GM23338 (cell line): ENCODE measurements at regions not wholly inside any gene's neighbourhood (a gene's known extent, or its start where the extent isn't known, plus 50 kb on each side); places are given as distances from the start of the nearest gene placed in this dataset.

ENCODE experiments used
- CREB1 ChIP-seq: fragments of 250-450 bp; sonication (Bioruptor Pico); IDR thresholded peaks from 2 replicates; pipeline ENCODE4 v1.5.0; 2020; ENCODE audit warnings: low read depth, mild to moderate bottlenecking, moderate library complexity
- CTCF ChIP-seq, 2 experiments: fragments of 200-600 bp in 1 of 2; sonication (generic) in 1 of 2; conservative IDR thresholded peaks; 2 replicates each; pipeline versions ENCODE4 v1.5.1 to v1.6.1; 2016 to 2017; ENCODE audit warnings: antibody characterized with exemption in 2 of 2, low read depth in 2 of 2, mild to moderate bottlenecking in 2 of 2, moderate library complexity in 1 of 2
- ETS1 ChIP-seq: IDR thresholded peaks from 2 replicates; pipeline ENCODE4 v1.6.1; 2016; ENCODE audit warnings: antibody characterized with exemption
- EZH2 ChIP-seq: fragments of 200-600 bp; sonication (generic); IDR thresholded peaks from one replicate; pipeline ENCODE4 v1.8.0; 2017; ENCODE audit warnings: antibody characterized with exemption, mild to moderate bottlenecking, low read depth; ENCODE audit not compliant: unreplicated experiment
- EZH2phosphoT487 ChIP-seq: fragments of 200-600 bp; sonication (generic); IDR thresholded peaks from one replicate; pipeline ENCODE4 v1.8.1; 2018; ENCODE audit warnings: antibody characterized with exemption; ENCODE audit not compliant: unreplicated experiment
- JUNB ChIP-seq: IDR thresholded peaks from one replicate; pipeline ENCODE4 v1.6.1; 2016; ENCODE audit warnings: antibody characterized with exemption; ENCODE audit not compliant: unreplicated experiment
- NANOG ChIP-seq: IDR thresholded peaks from 2 replicates; pipeline ENCODE4 v1.6.1; 2016; ENCODE audit warnings: antibody characterized with exemption, borderline replicate concordance
- POLR2AphosphoS5 ChIP-seq: IDR thresholded peaks from 2 replicates; pipeline ENCODE4 v1.6.1; 2016; ENCODE audit warnings: antibody characterized with exemption, low read depth
- REST ChIP-seq: IDR thresholded peaks from one replicate; pipeline ENCODE4 v1.6.1; 2018; ENCODE audit warnings: antibody characterized with exemption; ENCODE audit not compliant: unreplicated experiment
- ZNF114 ChIP-seq: fragments of 250-450 bp; sonication (Bioruptor Pico); IDR thresholded peaks from 2 replicates; pipeline ENCODE4 v1.5.0; 2020; ENCODE audit warnings: mild to moderate bottlenecking, moderate library complexity
- ZNF462 ChIP-seq: fragments of 250-450 bp; sonication (Bioruptor Pico); IDR thresholded peaks from 2 replicates; pipeline ENCODE4 v1.5.0; 2020; ENCODE audit warnings: mild to moderate bottlenecking, moderate library complexity

GRCh38 chr4:111701102-111701501 lies 444.2 kb upstream of the FAM241A start:
- no peak for TF ChIP-seq CTCF (conservative IDR thresholded peaks at IDR 0.05; ENCODE audit: low read depth in 2 of 2)
- TF ChIP-seq EZH2: no peak
- TF ChIP-seq CREB1 (CRISPR knock-in tag): no peak
- no peak for TF ChIP-seq POLR2AphosphoS5
- no peak for TF ChIP-seq REST
- TF ChIP-seq JUNB: no peak
- no peak for TF ChIP-seq ZNF114 (CRISPR knock-in tag)
- no peak for TF ChIP-seq EZH2phosphoT487
- no peak for TF ChIP-seq ETS1
- TF ChIP-seq NANOG: no peak
- TF ChIP-seq ZNF462 (CRISPR knock-in tag): no peak
